ENCODE measurements at regions not wholly inside any gene's neighbourhood (a gene's known extent, or its start where the extent isn't known, plus 50 kb on each side); places are given as distances from the start of the nearest gene placed in this dataset.

GRCh38 chr6:126661646-126662045, 321.7 kb downstream of the CENPW start:
- no peaks in the 10 kb centered on the region for H3K9me3 ChIP-seq
- no peaks in the 10 kb centered on the region for H3K4me1 ChIP-seq
- H3K36me3 ChIP-seq (replicated peaks in 1 of 2; ENCODE audit: insufficient read depth in 1 of 2, low read depth in 2 of 2) = no peaks in the 10 kb centered on the region
- intact Hi-C loops (cut with DNase I) = no loop called here
- H3K27ac ChIP-seq = no peak overlapping the region
- H3K27me3 ChIP-seq = no peaks in the 10 kb centered on the region
- DNase-seq (no peak), ATAC-seq (no peak)
- TF ChIP-seq POLR2A (IDR thresholded peaks at IDR 0.05) = no peak
- no peak for TF ChIP-seq CTCF (IDR thresholded peaks at IDR 0.05)
- H3K4me3 ChIP-seq = no peak overlapping the region

GRCh38 chr6:126662966-126663365, 323.1 kb downstream of the CENPW start:
- no peaks in the 10 kb centered on the region for H3K4me1 ChIP-seq
- no peaks in the 10 kb centered on the region for H3K9me3 ChIP-seq
- no peak overlapping the region for H3K27ac ChIP-seq
- no peak overlapping the region for H3K4me3 ChIP-seq
- no peak for DNase-seq
- intact Hi-C loops (cut with DNase I) = no loop called here
- no peaks in the 10 kb centered on the region for H3K27me3 ChIP-seq
- ATAC-seq = no peak
- H3K36me3 ChIP-seq (replicated peaks in 1 of 2; ENCODE audit: insufficient read depth in 1 of 2, low read depth in 2 of 2) = no peaks in the 10 kb centered on the region
- TF ChIP-seq POLR2A (IDR thresholded peaks at IDR 0.05) (no peak), CTCF (IDR thresholded peaks at IDR 0.05) (no peak)

- Histone ChIP-seq H3K27ac (no peak overlapping the region), H3K9me3 (no peaks in the 10 kb centered on the region), H3K27me3 (no peaks in the 10 kb centered on the region), H3K4me3 (no peak overlapping the region), H3K4me1 (no peaks in the 10 kb centered on the region), H3K36me3 (replicated peaks in 1 of 2; ENCODE audit: insufficient read depth in 1 of 2, low read depth in 2 of 2) (no peaks in the 10 kb centered on the region)
- no peak for TF ChIP-seq CTCF (IDR thresholded peaks at IDR 0.05)
- no peak for TF ChIP-seq POLR2A (IDR thresholded peaks at IDR 0.05)
- no peak for DNase-seq
- no peak for ATAC-seq
- 43 to 48% methylated on average over 1 of the region's 1 CpG for WGBS, 2 donors
- intact Hi-C loops (cut with DNase I) = no loop called here
Measured at GRCh38 chr6:126664271-126664670, 324.4 kb downstream of the CENPW start.

GRCh38 chr6:126665551-126665950, 325.6 kb downstream of the CENPW start:
- no peak for ATAC-seq
- intact Hi-C loops (cut with DNase I) = no loop called here
- WGBS, 2 donors = 46 to 53% methylated on average over 3 of the region's 3 CpGs

More at GRCh38 chr6:126665551-126665950, 325.6 kb downstream of the CENPW start:
- Histone ChIP-seq H3K36me3 (replicated peaks in 1 of 2; ENCODE audit: insufficient read depth in 1 of 2, low read depth in 2 of 2) (no peaks in the 10 kb centered on the region), H3K9me3 (no peaks in the 10 kb centered on the region), H3K4me3 (no peak overlapping the region), H3K27ac (no peak overlapping the region), H3K4me1 (no peaks in the 10 kb centered on the region), H3K27me3 (no peaks in the 10 kb centered on the region)
- TF ChIP-seq POLR2A (IDR thresholded peaks at IDR 0.05) (no peak), CTCF (IDR thresholded peaks at IDR 0.05) (no peak)
- no peak for DNase-seq

Measured in body of pancreas (tissue), 4 donors.